ENCODE measurements at regions not wholly inside any gene's neighbourhood (a gene's known extent, or its start where the extent isn't known, plus 50 kb on each side); places are given as distances from the start of the nearest gene placed in this dataset.

DNA sequence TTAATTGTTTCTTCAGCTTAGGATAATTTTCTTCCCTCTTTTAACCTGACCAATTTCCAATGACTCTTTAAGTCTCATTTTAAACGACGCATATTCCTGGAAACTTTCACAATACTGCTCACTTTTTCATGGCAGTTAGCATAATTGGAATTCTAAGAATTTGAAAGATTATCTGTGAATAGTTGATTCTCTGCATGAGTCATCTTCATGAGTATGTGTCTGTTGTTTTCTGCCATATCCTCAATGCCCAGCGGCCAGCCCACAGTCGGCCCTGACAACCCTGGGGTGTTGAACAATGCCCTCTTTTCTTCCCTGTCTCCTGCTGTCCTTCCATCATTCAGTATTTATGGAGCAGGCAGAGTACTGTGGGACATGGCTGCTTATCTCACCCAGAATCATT, 554.2 kb downstream of the CDH26 start (continued):
- TF ChIP-seq ASH2L (IDR thresholded peaks at IDR 0.05; ENCODE audit: low read length), result no peak
- TF ChIP-seq RFX5 (IDR thresholded peaks at IDR 0.05; ENCODE audit: borderline replicate concordance, low read depth, low read length), result no peak
- no peak for TF ChIP-seq SIRT6 (IDR thresholded peaks at IDR 0.05; ENCODE audit: low read length)
- TF ChIP-seq KDM1A (IDR thresholded peaks at IDR 0.05; ENCODE audit: borderline replicate concordance, low read length), result no peak
- TF ChIP-seq JUND (IDR thresholded peaks at IDR 0.05; ENCODE audit: low read length), result peak; percentile 72; the same call in 1 of the 2 replicates
- TF ChIP-seq RAD21 (IDR thresholded peaks at IDR 0.05 in 1 of 2, conservative IDR thresholded peaks at IDR 0.05 in 1 of 2; ENCODE audit: low read depth in 2 of 2, low read length in 2 of 2), result no peak
- no peak for TF ChIP-seq NRF1 (IDR thresholded peaks at IDR 0.05; ENCODE audit: low read depth, low read length)
- TF ChIP-seq POLR2A (IDR thresholded peaks at IDR 0.05; ENCODE audit: control extremely low read depth in 1 of 2, low read depth in 2 of 2, low read length in 2 of 2), result no peak
- no peak for TF ChIP-seq CBX8 (IDR thresholded peaks at IDR 0.05; ENCODE audit: borderline replicate concordance, low read depth, low read length)
- no peak for TF ChIP-seq CREB1 (IDR thresholded peaks at IDR 0.05)
- no peak for TF ChIP-seq POU5F1 (IDR thresholded peaks at IDR 0.05; ENCODE audit: low read depth, low read length)

Data from H1 (cell line).